ENCODE measurements at regions not wholly inside any gene's neighbourhood (a gene's known extent, or its start where the extent isn't known, plus 50 kb on each side); places are given as distances from the start of the nearest gene placed in this dataset.

- Histone ChIP-seq H4K20me1 (ENCODE audit: insufficient read depth) (no peaks in the 10 kb centered on the region), H3K27me3 (ENCODE audit: insufficient read depth, low read depth) (no peaks in the 10 kb centered on the region), H3K27ac (no peak overlapping the region), H3K36me3 (ENCODE audit: insufficient read depth) (no peaks in the 10 kb centered on the region), H3K9ac (no peak overlapping the region), H2AFZ (ENCODE audit: low read depth) (no peak overlapping the region), H3K79me2 (ENCODE audit: insufficient read depth, low read depth) (no peaks in the 10 kb centered on the region), H3K4me1 (ENCODE audit: low read depth, poor library complexity, severe bottlenecking) (peaks cover 4% of the 10 kb centered on the region), H3K4me2 (no peak overlapping the region), H3K4me3 (IDR thresholded peaks at IDR 0.05; ENCODE audit: insufficient read depth, low read depth, low read length) (no peak overlapping the region)
- TF ChIP-seq, protein P1, sequence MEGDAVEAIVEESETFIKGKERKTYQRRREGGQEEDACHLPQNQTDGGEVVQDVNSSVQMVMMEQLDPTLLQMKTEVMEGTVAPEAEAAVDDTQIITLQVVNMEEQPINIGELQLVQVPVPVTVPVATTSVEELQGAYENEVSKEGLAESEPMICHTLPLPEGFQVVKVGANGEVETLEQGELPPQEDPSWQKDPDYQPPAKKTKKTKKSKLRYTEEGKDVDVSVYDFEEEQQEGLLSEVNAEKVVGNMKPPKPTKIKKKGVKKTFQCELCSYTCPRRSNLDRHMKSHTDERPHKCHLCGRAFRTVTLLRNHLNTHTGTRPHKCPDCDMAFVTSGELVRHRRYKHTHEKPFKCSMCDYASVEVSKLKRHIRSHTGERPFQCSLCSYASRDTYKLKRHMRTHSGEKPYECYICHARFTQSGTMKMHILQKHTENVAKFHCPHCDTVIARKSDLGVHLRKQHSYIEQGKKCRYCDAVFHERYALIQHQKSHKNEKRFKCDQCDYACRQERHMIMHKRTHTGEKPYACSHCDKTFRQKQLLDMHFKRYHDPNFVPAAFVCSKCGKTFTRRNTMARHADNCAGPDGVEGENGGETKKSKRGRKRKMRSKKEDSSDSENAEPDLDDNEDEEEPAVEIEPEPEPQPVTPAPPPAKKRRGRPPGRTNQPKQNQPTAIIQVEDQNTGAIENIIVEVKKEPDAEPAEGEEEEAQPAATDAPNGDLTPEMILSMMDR (conservative IDR thresholded peaks at IDR 0.05; ENCODE audit: low read depth, low read length): no peak
Measured at GRCh38 chr9:106622164-106622487, 240.8 kb upstream of the ZNF462 start.

- Histone ChIP-seq H3K79me2 (ENCODE audit: insufficient read depth, low read depth) (no peaks in the 10 kb centered on the region), H3K4me2 (no peak overlapping the region), H3K27me3 (ENCODE audit: insufficient read depth, low read depth) (no peaks in the 10 kb centered on the region), H3K36me3 (ENCODE audit: insufficient read depth) (no peaks in the 10 kb centered on the region), H3K27ac (no peak overlapping the region), H4K20me1 (ENCODE audit: insufficient read depth) (no peaks in the 10 kb centered on the region), H3K9ac (no peak overlapping the region), H3K4me3 (IDR thresholded peaks at IDR 0.05; ENCODE audit: insufficient read depth, low read depth, low read length) (no peak overlapping the region), H2AFZ (ENCODE audit: low read depth) (no peak overlapping the region), H3K4me1 (ENCODE audit: low read depth, poor library complexity, severe bottlenecking) (peaks cover 4% of the 10 kb centered on the region)
- TF ChIP-seq, protein P1 (conservative IDR thresholded peaks at IDR 0.05; ENCODE audit: low read depth, low read length): no peak
Measured at GRCh38 chr9:106623558-106623957, 239.4 kb upstream of the ZNF462 start.

GRCh38 chr9:106625259-106625789 lies 237.6 kb upstream of the ZNF462 start:
- Histone ChIP-seq H3K4me3 (IDR thresholded peaks at IDR 0.05; ENCODE audit: insufficient read depth, low read depth, low read length) (no peak overlapping the region), H3K27ac (no peak overlapping the region), H2AFZ (ENCODE audit: low read depth) (no peak overlapping the region), H3K27me3 (ENCODE audit: insufficient read depth, low read depth) (no peaks in the 10 kb centered on the region), H4K20me1 (ENCODE audit: insufficient read depth) (no peaks in the 10 kb centered on the region), H3K4me1 (ENCODE audit: low read depth, poor library complexity, severe bottlenecking) (peaks cover 4% of the 10 kb centered on the region), H3K79me2 (ENCODE audit: insufficient read depth, low read depth) (no peaks in the 10 kb centered on the region), H3K36me3 (ENCODE audit: insufficient read depth) (no peaks in the 10 kb centered on the region), H3K4me2 (no peak overlapping the region), H3K9ac (no peak overlapping the region)
- TF ChIP-seq, protein P1 (conservative IDR thresholded peaks at IDR 0.05; ENCODE audit: low read depth, low read length): no peak

- Histone ChIP-seq H3K4me3 (IDR thresholded peaks at IDR 0.05; ENCODE audit: insufficient read depth, low read depth, low read length) (no peak overlapping the region), H3K27ac (no peak overlapping the region), H3K4me2 (no peak overlapping the region), H3K4me1 (ENCODE audit: low read depth, poor library complexity, severe bottlenecking) (peaks cover 4% of the 10 kb centered on the region), H3K27me3 (ENCODE audit: insufficient read depth, low read depth) (no peaks in the 10 kb centered on the region), H3K36me3 (ENCODE audit: insufficient read depth) (no peaks in the 10 kb centered on the region), H4K20me1 (ENCODE audit: insufficient read depth) (no peaks in the 10 kb centered on the region), H2AFZ (ENCODE audit: low read depth) (no peak overlapping the region), H3K9ac (no peak overlapping the region), H3K79me2 (ENCODE audit: insufficient read depth, low read depth) (no peaks in the 10 kb centered on the region)
- TF ChIP-seq, protein P1 (conservative IDR thresholded peaks at IDR 0.05; ENCODE audit: low read depth, low read length): no peak
Measured at GRCh38 chr9:106626936-106627335, 236.0 kb upstream of the ZNF462 start.

All from KMS-11 (cell line).